Erythroblast (primary cell): ENCODE measurements at regions not wholly inside any gene's neighbourhood (a gene's known extent, or its start where the extent isn't known, plus 50 kb on each side); places are given as distances from the start of the nearest gene placed in this dataset.

Source experiments
- DNase-seq, 2 experiments: peaks; one replicate each; lab custom pipeline; 2025; lab: John Stamatoyannopoulos, UW
- GATA1 ChIP-seq: IDR thresholded peaks from 2 replicates; pipeline ENCODE4 v1.6.1; 2011; ENCODE audit warnings: low read depth, mild to moderate bottlenecking, control low read depth, low read length, moderate library complexity
- POLR2A ChIP-seq: IDR thresholded peaks from 2 replicates; pipeline ENCODE4 v1.6.1; 2011; ENCODE audit warnings: mild to moderate bottlenecking, low read length

- no peak for DNase-seq
- TF ChIP-seq GATA1 (no peak), POLR2A (no peak)
Measured at GRCh38 chr2:2682700-2683342, 351.7 kb upstream of the MYT1L start.

GRCh38 chr2:2681711-2682251, 350.7 kb upstream of the MYT1L start:
- TF ChIP-seq GATA1 (no peak), POLR2A (no peak)
- no peak for DNase-seq

GRCh38 chr2:2681085-2681484, 350.0 kb upstream of the MYT1L start:
- DNase-seq = no peak
- no peak for TF ChIP-seq GATA1
- no peak for TF ChIP-seq POLR2A

- TF ChIP-seq GATA1 (no peak), POLR2A (no peak)
- DNase-seq = no peak
Measured at GRCh38 chr2:2674831-2675230, 343.8 kb upstream of the MYT1L start.

GRCh38 chr2:2673406-2673805, 342.3 kb upstream of the MYT1L start:
- no peak for DNase-seq
- no peak for TF ChIP-seq GATA1
- TF ChIP-seq POLR2A = no peak

- DNase-seq = no peak
- TF ChIP-seq GATA1 (no peak), POLR2A (no peak)
Measured at GRCh38 chr2:2672249-2672648, 341.2 kb upstream of the MYT1L start.

GRCh38 chr2:2671826-2672225, 340.8 kb upstream of the MYT1L start:
- no peak for DNase-seq

GRCh38 chr2:2669316-2669715, 338.2 kb upstream of the MYT1L start:
- DNase-seq = no peak
- TF ChIP-seq POLR2A (no peak), GATA1 (no peak)

More at GRCh38 chr2:2671826-2672225, 340.8 kb upstream of the MYT1L start:
- TF ChIP-seq GATA1 = no peak
- TF ChIP-seq POLR2A = no peak

GRCh38 chr2:2668681-2669265, 337.7 kb upstream of the MYT1L start:
- DNase-seq = no peak
- TF ChIP-seq GATA1 = no peak
- TF ChIP-seq POLR2A = no peak

GRCh38 chr2:2667690-2668089, 336.6 kb upstream of the MYT1L start:
- TF ChIP-seq GATA1 (no peak), POLR2A (no peak)
- DNase-seq = no peak

- TF ChIP-seq POLR2A (no peak), GATA1 (no peak)
- no peak for DNase-seq
Measured at GRCh38 chr2:2665834-2666133, 334.7 kb upstream of the MYT1L start.

GRCh38 chr2:2664989-2665833, 334.1 kb upstream of the MYT1L start:
- no peak for DNase-seq
- TF ChIP-seq GATA1 (no peak), POLR2A (no peak)

GRCh38 chr2:2663401-2664036, 332.4 kb upstream of the MYT1L start:
- no peak for DNase-seq
- TF ChIP-seq GATA1 (no peak), POLR2A (no peak)

- no peak for DNase-seq
- TF ChIP-seq GATA1 (no peak), POLR2A (no peak)
Measured at GRCh38 chr2:2662847-2663356, 331.8 kb upstream of the MYT1L start.
